ENCODE measurements at regions not wholly inside any gene's neighbourhood (a gene's known extent, or its start where the extent isn't known, plus 50 kb on each side); places are given as distances from the start of the nearest gene placed in this dataset.

- DNase-seq (ENCODE audit: low spot score): no peak
Measured at GRCh38 chr2:22616031-22616430, 768.9 kb upstream of the KLHL29 start.

- no peak for DNase-seq (ENCODE audit: low spot score)
Measured at GRCh38 chr2:22623620-22624019, 761.4 kb upstream of the KLHL29 start.

DNA sequence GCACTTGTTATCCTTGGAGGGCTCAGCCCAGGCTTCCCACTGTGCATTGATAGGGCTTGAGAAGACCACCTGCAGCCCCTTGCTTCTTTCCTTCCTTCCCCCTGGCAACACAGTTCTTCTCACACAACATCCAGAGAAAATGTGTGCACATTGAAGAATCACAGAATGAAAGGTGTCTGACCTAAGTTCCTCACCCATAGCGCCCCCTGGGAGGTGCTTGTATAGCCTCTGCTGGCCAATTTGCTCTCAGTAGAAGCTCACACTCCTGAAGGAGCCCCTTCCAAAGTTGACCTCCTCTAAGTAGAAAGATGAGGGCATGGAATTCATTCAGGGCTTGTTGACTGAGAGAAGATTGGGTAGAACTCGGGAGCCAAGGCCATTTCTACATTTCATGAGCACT is 758.4 kb upstream of the KLHL29 start:
- no peak for DNase-seq (ENCODE audit: low spot score)

DNA sequence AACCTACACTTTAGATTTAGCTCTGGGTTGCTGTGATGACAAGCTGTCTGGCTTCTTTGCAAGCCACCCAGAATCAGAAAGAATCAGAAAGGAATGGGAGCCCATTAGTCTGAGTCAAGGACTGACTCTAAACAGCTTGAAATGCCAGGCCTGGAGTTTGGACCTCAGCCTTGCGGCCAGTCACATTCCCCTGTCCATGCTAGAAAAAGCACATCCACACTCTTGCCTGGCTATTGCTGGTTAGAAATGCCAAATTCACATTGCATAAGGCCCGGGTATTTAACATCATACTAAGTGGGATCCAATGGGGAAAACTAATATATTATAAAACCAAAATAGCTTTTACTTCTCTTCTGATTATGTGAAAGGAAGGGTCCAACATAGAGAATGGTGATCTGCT is 756.8 kb upstream of the KLHL29 start:
- no peak for DNase-seq (ENCODE audit: low spot score)

DNA sequence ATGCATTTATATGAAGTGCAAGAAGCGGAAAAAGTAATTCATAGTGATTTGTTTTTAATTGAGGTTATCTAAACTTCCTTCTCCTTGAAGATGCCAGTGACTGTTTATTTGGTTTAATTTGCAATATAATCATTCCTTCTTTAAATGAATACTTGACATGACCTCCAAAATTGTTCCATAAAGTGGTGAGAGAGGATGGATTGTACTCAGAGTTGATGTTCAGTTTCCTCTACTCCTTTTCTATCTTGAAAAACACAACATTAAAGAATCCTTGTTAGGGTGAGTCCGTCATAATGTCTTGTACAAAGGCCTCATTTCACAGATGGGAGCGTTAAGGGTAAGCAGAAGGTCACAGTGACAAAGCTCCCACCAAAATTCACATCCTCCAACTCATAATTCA is 756.1 kb upstream of the KLHL29 start:
- DNase-seq (ENCODE audit: low spot score): no peak

- no peak for DNase-seq (ENCODE audit: low spot score)
Measured at GRCh38 chr2:22634167-22634566, 750.8 kb upstream of the KLHL29 start.

DNA sequence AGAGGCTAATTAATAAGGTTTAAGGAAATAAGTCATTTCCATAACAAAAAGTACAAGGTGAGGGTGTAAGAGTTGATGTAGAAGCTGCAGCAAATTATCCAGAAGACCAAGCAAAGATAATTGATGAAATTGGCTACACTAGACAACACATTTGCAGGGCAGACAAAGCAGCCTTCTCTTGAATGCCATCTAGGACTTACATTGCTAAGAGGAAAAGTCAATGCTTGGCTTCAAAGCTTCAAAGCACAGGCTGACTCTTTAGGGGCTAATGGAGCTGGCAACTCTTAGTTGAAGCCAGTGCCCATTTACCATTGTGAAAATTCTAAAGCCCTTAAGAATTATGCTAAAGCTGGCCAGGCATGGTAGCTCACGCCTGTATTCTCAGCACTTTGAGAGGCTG is 728.6 kb upstream of the KLHL29 start:
- DNase-seq (ENCODE audit: low spot score): no peak

- DNase-seq (ENCODE audit: low spot score): no peak
Measured at GRCh38 chr2:22673529-22673928, 711.5 kb upstream of the KLHL29 start.

DNA sequence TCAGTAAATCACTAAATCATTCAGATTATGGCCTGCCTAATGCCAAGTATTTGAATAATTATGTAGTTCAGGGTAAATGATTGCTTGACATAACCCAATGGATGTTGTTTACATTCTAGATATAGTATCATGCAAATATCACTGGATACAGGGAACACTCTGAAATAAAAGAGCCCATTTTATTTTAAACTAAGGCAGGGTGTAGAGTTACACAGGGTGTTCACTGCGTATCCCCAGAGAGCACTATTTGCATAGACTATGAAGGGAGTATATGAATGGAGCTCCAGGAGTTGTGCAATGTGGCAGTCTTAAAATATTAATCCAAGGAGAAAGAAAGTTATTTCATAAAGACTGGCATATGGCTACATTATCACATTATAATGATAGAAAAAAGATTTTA is 701.1 kb upstream of the KLHL29 start:
- no peak for DNase-seq (ENCODE audit: low spot score)

DNA sequence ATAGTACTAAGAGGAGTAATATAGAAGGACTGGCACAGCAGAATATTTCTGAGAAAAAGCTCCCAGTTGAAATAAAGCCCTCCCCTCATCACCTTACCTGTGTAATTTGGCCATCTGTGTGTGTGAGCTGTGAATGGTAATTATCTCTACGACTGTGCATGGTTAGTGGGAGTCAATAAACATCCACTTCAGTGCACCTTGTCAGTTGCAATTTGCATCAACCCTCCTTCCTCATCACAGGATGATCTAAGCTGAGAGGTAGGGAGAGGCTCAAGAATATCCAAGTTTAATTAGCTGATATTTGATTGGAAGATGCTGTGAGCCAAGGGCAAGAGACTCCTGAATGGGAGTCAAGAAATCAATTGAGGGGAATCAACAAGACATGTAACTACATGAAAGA is 694.9 kb upstream of the KLHL29 start:
- DNase-seq (ENCODE audit: low spot score): no peak

DNA sequence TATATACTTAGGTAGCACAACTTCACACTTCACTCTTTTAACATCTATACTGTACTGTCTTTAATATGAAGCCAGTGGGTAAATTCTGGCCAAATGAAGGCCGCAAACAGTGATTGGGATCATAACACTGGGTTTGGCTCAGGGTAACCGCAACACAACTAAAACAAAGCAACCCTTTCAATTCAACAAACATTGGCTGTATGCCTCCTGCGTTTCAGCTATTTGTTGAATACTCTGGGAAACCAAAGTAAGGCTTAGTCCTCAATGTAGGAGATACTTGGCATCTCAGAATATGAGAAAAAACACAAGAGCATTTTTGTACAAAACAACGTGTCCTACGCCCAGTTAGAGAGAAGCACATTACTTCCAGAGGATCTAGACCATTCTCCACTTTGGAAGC is 693.3 kb upstream of the KLHL29 start:
- no peak for DNase-seq (ENCODE audit: low spot score)

GRCh38 chr2:22692746-22693145 is 692.2 kb upstream of the KLHL29 start:
- DNase-seq (ENCODE audit: low spot score): no peak

DNA sequence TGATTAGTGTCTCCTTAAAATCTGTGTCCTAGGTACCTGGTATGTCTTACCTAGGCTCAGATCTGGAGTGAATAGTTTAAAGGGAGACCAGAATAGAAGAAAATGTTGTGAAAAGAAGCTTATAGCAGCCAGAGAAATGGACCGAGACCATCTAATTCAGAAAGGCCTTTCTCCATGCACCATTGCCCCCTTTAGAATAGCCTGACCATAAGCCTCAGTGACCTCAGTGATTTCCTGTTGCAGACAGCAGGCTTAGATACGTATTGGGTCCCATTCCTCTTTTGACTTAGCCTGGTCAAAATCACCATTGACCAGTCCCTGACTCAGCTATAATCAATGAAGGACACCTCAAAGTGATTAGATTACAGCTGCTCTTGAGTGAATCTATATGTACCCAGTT is 690.7 kb upstream of the KLHL29 start:
- DNase-seq (ENCODE audit: low spot score): no peak

- no peak for DNase-seq (ENCODE audit: low spot score)
Measured at GRCh38 chr2:22694856-22695255, 690.1 kb upstream of the KLHL29 start.

- no peak for DNase-seq (ENCODE audit: low spot score)
Measured at GRCh38 chr2:22697054-22697788, 687.8 kb upstream of the KLHL29 start.

DNA sequence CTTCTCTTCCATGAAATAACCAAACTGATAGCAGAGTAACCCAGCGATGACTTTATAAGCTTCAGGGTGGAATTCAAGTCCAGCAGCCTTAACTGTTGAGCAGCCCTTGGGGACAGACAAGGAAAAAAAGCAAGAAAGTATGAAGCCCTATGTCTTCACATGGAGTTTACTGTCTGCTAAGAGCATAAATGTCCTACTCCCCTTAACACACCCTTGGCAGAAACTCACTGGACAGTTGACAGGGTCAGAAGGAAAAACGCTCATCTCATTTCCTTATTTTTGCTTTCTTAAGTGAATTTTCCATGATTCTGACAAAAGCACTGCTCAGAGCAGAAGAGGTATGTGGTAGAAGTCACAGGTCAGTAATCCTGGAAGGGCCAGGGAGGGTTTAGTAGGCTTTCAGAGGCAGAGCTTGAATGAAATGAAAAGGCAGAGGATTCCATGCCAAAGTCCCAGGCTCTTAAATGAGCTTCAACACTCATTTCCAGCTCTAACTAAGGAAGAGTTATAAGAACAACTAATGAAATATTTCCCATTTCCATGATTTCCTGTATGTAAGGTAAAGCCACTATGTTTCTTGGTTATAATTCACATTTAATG is 683.3 kb upstream of the KLHL29 start:
- no peak for DNase-seq (ENCODE audit: low spot score)

GRCh38 chr2:22703286-22703920 is 681.6 kb upstream of the KLHL29 start:
- DNase-seq (ENCODE audit: low spot score): no peak

DNA sequence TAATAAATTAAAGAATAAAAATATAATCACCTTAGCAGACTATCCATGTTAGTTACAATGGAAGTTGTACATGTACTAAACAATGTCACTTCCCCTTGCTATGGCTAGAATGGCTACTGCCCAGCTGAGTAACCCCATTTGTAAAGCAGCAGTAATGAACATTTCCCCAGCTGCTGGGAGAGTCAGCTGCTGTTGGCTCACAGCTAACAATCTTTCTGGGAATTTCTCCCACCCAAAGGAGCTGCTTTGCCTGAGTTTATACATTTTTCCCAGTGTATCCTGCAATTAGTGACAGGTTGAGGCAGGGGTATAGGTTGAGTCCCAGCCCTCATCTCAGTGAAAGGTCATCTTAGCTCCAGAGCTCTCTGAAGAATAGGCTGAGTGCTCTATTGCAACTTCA is 665.6 kb upstream of the KLHL29 start:
- no peak for DNase-seq (ENCODE audit: low spot score)

GRCh38 chr2:22729466-22729865 is 655.5 kb upstream of the KLHL29 start:
- DNase-seq (ENCODE audit: low spot score): no peak

DNA sequence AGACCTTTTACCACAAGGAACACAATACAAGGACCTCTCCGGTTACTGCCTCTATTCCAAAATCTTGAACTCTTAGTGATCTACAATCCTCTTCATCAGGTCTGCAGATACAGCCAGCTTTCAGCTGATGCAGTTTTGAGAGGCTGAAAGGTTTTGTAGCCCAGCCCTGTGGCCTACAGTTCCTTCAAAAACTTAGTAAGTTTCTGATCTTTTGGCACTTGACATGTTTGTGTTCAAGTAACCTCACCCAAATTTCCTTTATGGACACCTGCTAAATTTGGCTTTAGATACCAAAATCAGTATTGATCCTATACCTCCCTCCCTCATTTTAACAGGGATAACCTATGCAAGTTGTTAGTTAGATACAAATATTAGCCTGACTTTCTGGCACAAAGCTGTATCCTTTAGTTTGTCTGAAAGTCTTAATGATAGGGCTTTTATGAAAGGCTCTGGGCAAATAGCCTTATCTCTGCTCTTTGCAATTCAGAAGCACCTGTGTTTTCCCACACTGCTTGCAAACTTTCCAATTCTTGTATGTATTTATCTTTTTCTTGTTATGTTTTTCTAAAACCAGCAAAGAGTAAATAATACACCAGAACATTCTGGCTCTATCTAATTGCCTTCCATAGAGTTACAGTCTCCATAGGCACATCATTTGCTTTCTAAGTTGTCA is 650.5 kb upstream of the KLHL29 start:
- no peak for DNase-seq (ENCODE audit: low spot score)

DNA sequence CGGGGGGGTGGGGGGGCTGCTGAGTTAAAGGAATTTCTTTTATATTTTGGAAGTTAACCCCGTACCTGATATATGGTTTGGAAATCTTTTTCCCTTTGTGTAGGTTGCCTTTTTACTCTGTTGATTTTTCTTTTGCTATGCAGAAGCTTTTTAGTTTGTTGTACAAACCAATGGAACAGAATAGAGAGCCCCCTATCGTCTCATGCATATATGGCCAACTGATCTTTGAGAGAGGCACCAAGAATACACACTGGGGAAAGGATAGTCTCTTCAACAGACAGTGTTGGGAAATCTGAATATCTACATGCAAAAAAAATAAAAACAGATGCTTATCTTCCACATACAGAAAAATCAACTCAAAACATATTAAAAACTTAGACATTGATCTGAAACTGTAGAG is 647.8 kb upstream of the KLHL29 start:
- no peak for DNase-seq (ENCODE audit: low spot score)

DNA sequence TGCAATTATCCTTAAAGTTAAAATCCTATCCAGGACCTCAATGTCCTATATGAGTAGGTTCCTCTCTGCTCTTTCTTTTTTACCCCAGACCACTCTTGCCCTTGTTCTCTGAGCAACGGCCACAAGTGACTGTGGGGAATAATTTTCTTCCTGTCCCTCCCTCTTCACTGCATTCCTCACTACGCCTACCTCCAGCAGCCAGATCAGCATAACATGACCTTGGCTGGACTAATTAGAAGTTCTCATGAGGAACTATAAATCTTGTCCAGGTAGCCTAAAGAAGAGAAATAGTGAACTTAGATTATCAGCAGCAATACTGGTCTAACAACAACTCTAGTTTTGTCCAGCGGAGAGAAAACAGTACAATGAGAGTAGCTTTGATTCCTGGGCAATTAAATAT is 643.8 kb upstream of the KLHL29 start:
- no peak for DNase-seq (ENCODE audit: low spot score)

- DNase-seq (ENCODE audit: low spot score): no peak
Measured at GRCh38 chr2:22748909-22749308, 636.1 kb upstream of the KLHL29 start.

Data from AG08396 (cell line).